HG03097 (cell line): ENCODE measurements at regions not wholly inside any gene's neighbourhood (a gene's known extent, or its start where the extent isn't known, plus 50 kb on each side); places are given as distances from the start of the nearest gene placed in this dataset.
"Not testable (repeated sequence)": the region's sequence is repeated elsewhere in the genome, so short reads cannot be mapped to it uniquely, and the experiment has no call there.

Source experiments
- ATAC-seq: cut with Tn5 transposase; IDR thresholded peaks from one replicate; pipeline ENCODE4 v1.9.1; 2021; ENCODE audit not compliant: unreplicated experiment, low FRiP score

- ATAC-seq: no peak
Measured at GRCh38 chr4:189525304-189525703, 415.4 kb upstream of the FRG1 start.

- ATAC-seq: no peak
Measured at GRCh38 chr4:189530848-189531247, 409.8 kb upstream of the FRG1 start.

- no peak for ATAC-seq
Measured at GRCh38 chr4:189533603-189534002, 407.1 kb upstream of the FRG1 start.

DNA sequence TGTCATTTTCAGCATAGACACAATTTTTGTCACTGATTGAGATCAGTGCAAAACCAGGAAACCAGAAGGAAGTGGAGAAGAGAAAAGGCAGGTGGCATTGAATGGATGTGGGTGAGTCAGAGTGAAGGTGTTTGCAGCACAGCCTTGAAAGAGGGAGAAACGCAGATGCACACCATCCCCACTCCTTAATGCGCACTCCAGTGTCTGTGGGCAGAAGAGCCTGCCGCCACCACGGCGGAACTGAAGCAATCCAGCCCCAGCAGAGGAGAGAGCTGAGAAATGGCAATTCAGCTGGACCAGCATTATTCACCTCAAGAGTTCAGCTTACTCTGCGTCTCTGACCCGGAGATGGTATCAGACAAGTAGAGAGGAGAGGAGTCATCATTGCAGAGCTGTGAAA lies 393.1 kb upstream of the FRG1 start:
- no peak for ATAC-seq

GRCh38 chr4:189548484-189549125 lies 392.1 kb upstream of the FRG1 start:
- ATAC-seq: no peak

DNA sequence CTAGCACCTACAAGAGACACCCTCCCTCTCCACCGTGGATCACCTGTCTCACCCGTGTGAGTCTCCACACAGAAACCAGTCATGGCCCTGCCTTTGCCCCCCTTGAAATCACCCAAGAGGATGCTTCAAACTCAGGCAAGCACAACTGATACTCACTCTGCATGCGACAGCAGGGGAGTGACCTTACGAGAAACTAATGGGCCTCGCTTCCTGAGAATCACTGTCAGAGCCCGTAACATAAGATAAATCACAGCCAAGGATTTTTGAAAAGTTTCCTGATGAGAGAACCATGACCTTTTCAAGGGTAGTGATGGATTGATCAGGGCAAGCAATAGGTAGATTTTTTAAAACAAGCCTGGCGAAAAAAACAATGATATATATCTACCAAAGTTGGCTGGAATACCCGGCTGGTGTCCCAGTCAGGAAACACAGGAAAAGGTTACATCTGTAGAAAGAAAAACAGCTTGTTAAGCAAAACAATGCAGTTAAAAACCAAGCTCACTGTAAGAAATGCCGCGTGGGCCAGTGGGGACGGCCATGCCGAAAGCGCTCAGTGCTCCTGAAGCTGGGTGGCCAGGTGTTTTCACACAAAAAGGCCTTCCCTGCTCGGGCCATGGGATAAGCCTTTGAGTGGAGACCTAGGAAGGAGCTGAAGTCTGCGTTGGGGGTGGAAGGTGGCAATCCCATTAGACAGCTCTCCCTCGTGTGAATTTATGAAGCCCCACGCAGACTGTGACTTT lies 388.6 kb upstream of the FRG1 start:
- not testable (repeated sequence) for ATAC-seq

GRCh38 chr4:189560605-189561004 lies 380.1 kb upstream of the FRG1 start:
- not testable (repeated sequence) for ATAC-seq

DNA sequence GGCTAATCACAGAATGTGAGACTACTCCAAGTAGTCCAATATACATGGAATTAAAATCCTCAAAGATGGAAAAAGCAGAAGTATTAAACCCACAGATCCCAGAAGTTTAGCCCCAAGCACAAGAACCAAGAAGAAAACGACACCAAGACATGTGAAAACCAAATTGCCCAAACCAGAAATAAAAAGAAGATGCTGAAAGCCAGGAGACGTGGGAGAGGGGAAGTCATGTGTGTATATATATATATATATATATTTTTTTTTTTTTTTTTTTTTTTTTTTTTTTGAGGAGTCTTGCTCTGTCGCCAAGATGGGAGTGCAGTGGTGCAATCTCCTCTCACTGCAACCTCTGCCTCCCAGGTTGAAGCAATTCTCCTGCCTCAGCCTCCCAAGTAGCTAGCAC lies 376.9 kb upstream of the FRG1 start:
- ATAC-seq: not testable (repeated sequence)

DNA sequence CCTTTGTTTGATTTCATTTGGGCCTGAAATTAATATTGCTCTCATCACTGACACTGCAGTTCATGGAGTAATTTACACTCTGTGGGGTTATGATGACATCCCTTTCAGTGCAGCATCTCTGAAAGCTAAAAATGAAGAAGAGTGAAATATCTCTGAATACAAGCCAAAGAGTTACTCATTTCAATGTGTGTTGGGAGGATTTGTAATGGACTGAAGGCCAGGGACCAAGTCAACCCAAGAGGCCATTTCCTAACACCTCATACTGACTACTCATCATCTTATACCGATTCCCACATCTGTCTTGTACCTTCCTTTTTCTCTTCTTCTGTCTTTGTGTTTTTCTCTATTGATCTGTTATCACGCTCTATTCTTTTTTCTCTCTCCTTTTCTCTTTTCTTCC lies 374.4 kb upstream of the FRG1 start:
- ATAC-seq: not testable (repeated sequence)

DNA sequence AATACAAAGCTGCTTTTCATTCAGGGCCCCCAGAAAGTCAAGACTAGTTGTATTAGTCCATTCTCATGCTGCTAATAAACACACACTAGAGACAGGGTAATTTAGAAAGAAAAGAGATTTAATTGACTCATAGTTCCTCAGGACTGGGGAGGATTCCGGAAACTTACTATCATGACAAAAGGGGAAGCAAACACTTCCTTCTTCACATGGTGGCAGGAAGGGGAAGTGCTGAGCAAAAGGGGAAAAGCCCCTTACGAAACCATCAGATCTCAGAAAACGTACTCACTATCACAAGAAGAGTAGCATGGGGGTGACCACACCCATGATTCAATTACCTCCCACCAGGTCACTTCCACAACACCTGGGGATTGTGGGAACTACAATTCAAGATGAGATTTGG lies 373.8 kb upstream of the FRG1 start:
- ATAC-seq: not testable (repeated sequence)

GRCh38 chr4:189579645-189580044 lies 361.0 kb upstream of the FRG1 start:
- ATAC-seq: not testable (repeated sequence)

GRCh38 chr4:189586908-189587632 lies 353.6 kb upstream of the FRG1 start:
- not testable (repeated sequence) for ATAC-seq

DNA sequence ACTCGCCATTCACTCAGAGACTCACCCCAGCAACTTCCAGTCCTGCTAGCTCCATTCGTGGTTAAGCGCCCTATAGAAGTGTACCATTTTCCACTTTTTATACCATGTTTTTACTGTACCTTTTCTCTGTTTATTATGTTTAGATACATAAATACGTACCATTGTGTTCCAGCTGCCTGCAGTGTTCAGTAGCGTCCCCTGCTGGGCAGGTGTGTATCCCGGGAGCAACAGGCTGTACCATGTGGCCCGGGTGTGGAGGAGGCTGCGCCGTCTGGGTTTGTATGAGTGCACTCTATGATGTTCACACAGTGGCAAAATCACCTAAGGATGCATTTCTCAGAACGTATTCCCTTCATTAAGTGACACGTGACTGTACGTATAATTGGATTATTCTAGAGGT lies 351.5 kb upstream of the FRG1 start:
- ATAC-seq: not testable (repeated sequence)

DNA sequence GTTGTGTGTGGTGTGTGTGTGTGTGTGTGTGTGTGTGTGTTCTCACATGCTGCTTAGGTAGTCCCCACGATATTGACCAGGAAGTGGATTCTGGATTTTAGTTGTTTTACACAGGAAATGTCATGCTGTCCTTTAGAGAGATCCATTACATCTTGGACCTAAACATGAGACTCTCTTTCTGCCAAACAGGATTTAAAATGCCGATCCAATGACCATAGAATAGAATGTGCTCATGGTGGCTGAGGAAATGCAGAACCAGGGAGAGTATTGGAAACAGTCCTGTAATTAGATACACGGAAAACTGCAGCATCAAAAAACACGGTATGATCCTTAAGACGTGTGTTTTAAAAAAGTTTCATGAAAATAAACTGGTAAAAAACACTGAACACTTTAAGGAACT lies 347.8 kb upstream of the FRG1 start:
- no peak for ATAC-seq

DNA sequence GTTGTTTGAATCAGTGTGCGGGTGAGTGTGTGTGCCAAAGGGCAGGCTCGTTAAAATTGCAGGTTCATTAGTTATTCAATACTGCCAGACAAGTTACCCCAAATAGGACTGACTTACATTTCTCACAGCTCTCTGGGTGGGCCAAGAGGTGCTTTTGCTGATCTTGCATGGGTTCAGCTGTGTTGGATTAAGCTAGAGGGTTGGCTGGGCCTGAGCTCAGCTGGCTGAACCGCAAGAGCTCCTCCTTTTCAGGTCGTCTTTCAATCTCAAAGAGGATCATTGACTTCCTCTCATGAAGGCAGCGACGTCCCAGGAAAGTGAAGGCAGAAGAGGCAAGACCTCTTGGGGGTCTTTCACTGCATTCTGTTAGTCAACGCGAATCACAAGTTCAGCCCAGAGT lies 343.3 kb upstream of the FRG1 start:
- no peak for ATAC-seq

- no peak for ATAC-seq
Measured at GRCh38 chr4:189600264-189600663, 340.4 kb upstream of the FRG1 start.

GRCh38 chr4:189600718-189601435 lies 339.8 kb upstream of the FRG1 start:
- ATAC-seq: no peak

DNA sequence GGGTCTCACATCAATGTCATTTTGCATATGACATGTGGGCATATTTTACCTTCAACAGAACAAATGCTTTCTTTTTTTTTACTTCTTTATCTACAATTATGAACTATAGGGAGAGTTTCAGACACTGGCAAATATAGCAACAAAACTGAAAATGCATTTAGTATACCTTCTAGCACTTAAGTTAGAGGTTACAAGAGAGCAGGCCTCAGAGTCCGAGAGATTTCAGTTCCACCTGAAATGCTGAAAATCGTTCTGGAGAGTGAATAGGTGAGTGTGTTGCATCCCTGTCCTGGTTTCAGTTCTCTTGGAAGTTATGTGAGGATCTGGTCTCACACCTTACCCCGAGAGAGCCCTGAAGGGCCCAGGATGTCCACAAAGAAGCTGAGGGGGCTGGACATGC lies 337.8 kb upstream of the FRG1 start:
- ATAC-seq: not testable (repeated sequence)

- not testable (repeated sequence) for ATAC-seq
Measured at GRCh38 chr4:189610571-189610970, 330.1 kb upstream of the FRG1 start.

GRCh38 chr4:189613207-189613606 lies 327.5 kb upstream of the FRG1 start:
- ATAC-seq: no peak

DNA sequence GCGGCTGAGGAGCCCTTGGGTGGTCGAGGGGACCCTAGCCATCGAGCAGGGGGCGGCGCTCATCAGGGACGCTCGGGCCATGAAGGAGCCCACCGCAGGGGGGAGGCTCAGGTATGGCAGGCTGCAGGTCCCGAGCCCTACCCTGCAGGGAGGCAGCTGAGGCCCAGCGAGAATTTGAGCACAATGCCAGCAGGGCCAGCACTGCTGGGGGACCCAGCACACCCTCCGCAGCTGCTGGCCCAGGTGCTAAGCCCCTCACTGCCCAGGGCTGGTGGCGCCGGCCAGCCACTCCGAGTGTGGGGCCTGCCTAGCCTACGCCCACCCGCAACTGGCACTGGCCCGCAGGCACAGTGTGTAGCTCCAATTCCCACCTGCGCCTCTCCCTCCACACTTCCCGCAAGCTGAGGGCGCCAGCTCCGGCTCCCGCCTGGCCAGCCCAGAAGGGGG lies 325.4 kb upstream of the FRG1 start:
- no peak for ATAC-seq
